HG02885 (cell line): ENCODE measurements at regions not wholly inside any gene's neighbourhood (a gene's known extent, or its start where the extent isn't known, plus 50 kb on each side); places are given as distances from the start of the nearest gene placed in this dataset.
"Not testable (repeated sequence)": the region's sequence is repeated elsewhere in the genome, so short reads cannot be mapped to it uniquely, and the experiment has no call there.

Experiments used
- ATAC-seq: cut with Tn5 transposase; IDR thresholded peaks from one replicate; pipeline ENCODE4 v1.9.1; 2021; ENCODE audit warnings: mild to moderate bottlenecking; ENCODE audit not compliant: unreplicated experiment, poor library complexity

- ATAC-seq = no peak
Measured at GRCh38 chr10:52472406-52473146, 158.5 kb downstream of the DKK1 start.

- peak; percentile 66 for ATAC-seq
Measured at GRCh38 chr10:52474265-52474664, 160.2 kb downstream of the DKK1 start.

GRCh38 chr10:52477305-52477704 lies 163.2 kb downstream of the DKK1 start:
- ATAC-seq = no peak

- no peak for ATAC-seq
Measured at GRCh38 chr10:52479567-52479966, 165.5 kb downstream of the DKK1 start.

GRCh38 chr10:52481986-52482555 lies 168.0 kb downstream of the DKK1 start:
- ATAC-seq = no peak

GRCh38 chr10:52483587-52483986 lies 169.5 kb downstream of the DKK1 start:
- peak; percentile 78 for ATAC-seq

GRCh38 chr10:52484206-52485065 lies 170.4 kb downstream of the DKK1 start:
- no peak for ATAC-seq

GRCh38 chr10:52485462-52485861 lies 171.4 kb downstream of the DKK1 start:
- no peak for ATAC-seq

GRCh38 chr10:52486840-52487611 lies 172.9 kb downstream of the DKK1 start:
- no peak for ATAC-seq

- no peak for ATAC-seq
Measured at GRCh38 chr10:52488606-52489485, 174.8 kb downstream of the DKK1 start.

- no peak for ATAC-seq
Measured at GRCh38 chr10:52491246-52491995, 177.3 kb downstream of the DKK1 start.

GRCh38 chr10:52499281-52499680 lies 185.2 kb downstream of the DKK1 start:
- ATAC-seq = no peak

- ATAC-seq = no peak
Measured at GRCh38 chr10:52500476-52500875, 186.4 kb downstream of the DKK1 start.

GRCh38 chr10:52502237-52502636 lies 188.2 kb downstream of the DKK1 start:
- no peak for ATAC-seq

GRCh38 chr10:52505341-52505740 lies 191.3 kb downstream of the DKK1 start:
- ATAC-seq = not testable (repeated sequence)

- no peak for ATAC-seq
Measured at GRCh38 chr10:52514481-52514880, 200.4 kb downstream of the DKK1 start.

GRCh38 chr10:52517012-52517411 lies 202.9 kb downstream of the DKK1 start:
- ATAC-seq = no peak

- no peak for ATAC-seq
Measured at GRCh38 chr10:52523696-52524095, 209.6 kb downstream of the DKK1 start.

GRCh38 chr10:52525761-52526160 lies 211.7 kb downstream of the DKK1 start:
- ATAC-seq = no peak
